ENCODE measurements at regions not wholly inside any gene's neighbourhood (a gene's known extent, or its start where the extent isn't known, plus 50 kb on each side); places are given as distances from the start of the nearest gene placed in this dataset.

GRCh38 chr20:51305316-51306052 is 237.0 kb downstream of the NFATC2 start:
- Histone ChIP-seq H3K27me3 (ENCODE audit: insufficient read depth) (no peaks in the 10 kb centered on the region), H3K4me1 (ENCODE audit: control insufficient read depth in 1 of 2, insufficient read depth in 2 of 2, low read depth in 1 of 2, low read length in 1 of 2) (peaks cover 0 to 13% of the 10 kb centered on the region in 2 experiments; a peak in 1 of 4 replicates), H3K4me3 (ENCODE audit: low read depth in 2 of 2, low read length in 1 of 2) (no peak overlapping the region), H3K9me3 (peaks cover 6% of the 10 kb centered on the region; the same call in 1 of the 2 replicates), H3K27ac (ENCODE audit: low read depth in 2 of 2, low read length in 1 of 2) (no peak overlapping the region), H3K9me2 (no peaks in the 10 kb centered on the region), H2AFZ (ENCODE audit: low read depth) (no peak overlapping the region), H3K9ac (no peak overlapping the region), H3K36me3 (replicated peaks in 1 of 2; ENCODE audit: control insufficient read depth in 1 of 2, insufficient read depth in 2 of 2, low read length in 1 of 2) (no peaks in the 10 kb centered on the region), H3K4me2 (no peak overlapping the region), H4K20me1 (ENCODE audit: insufficient read depth) (no peaks in the 10 kb centered on the region), H3K79me2 (ENCODE audit: insufficient read depth) (no peaks in the 10 kb centered on the region), H3F3A (replicated peaks; ENCODE audit: insufficient read depth) (no peaks in the 10 kb centered on the region)
- ChIA-PET CTCF (interaction anchor here (0.6 to 10.0 kb wide), 32 partner anchors 9 to 824 kb away, joined by 3 to 452 read pairs (median 9); partner anchors contain the start of gene KCNG1), POLR2A (interaction anchor here (1.0 to 1.4 kb wide), 2 partner anchors 149 to 286 kb away, joined by 3 to 6 read pairs; no protein-coding TSS in a partner anchor)
- TF ChIP-seq TEAD4 (IDR thresholded peaks at IDR 0.05; ENCODE audit: borderline replicate concordance, insufficient read depth) (no peak), JUND (IDR thresholded peaks at IDR 0.05) (no peak), ELF1 (IDR thresholded peaks at IDR 0.05) (no peak), ZBTB33 (IDR thresholded peaks at IDR 0.05; ENCODE audit: borderline replicate concordance, low read depth) (no peak), MEF2A (IDR thresholded peaks at IDR 0.05; ENCODE audit: borderline replicate concordance, low read depth) (no peak), USF2 (IDR thresholded peaks at IDR 0.05; ENCODE audit: borderline replicate concordance, low read depth, low read length) (no peak), EP300 (IDR thresholded peaks at IDR 0.05; ENCODE audit: borderline replicate concordance in 1 of 2, low read depth in 1 of 2, low read length in 1 of 2) (no peak), FOXM1 (IDR thresholded peaks at IDR 0.05; ENCODE audit: low read depth) (no peak), NRF1 (IDR thresholded peaks at IDR 0.05; ENCODE audit: low read depth, low read length) (no peak), TAF1 (IDR thresholded peaks at IDR 0.05; ENCODE audit: borderline replicate concordance, low read depth, low read length) (no peak), RAD21 (IDR thresholded peaks at IDR 0.05; ENCODE audit: low read length) (no peak), NFIC (IDR thresholded peaks at IDR 0.05; ENCODE audit: borderline replicate concordance) (no peak), GABPA (IDR thresholded peaks at IDR 0.05; ENCODE audit: low read depth) (no peak), SMC3 (IDR thresholded peaks at IDR 0.05; ENCODE audit: low read depth, low read length) (no peak), POLR2AphosphoS5 (IDR thresholded peaks at IDR 0.05; ENCODE audit: low read depth, low read length) (no peak), CHD2 (IDR thresholded peaks at IDR 0.05; ENCODE audit: low read length, partially characterized antibody) (no peak), RCOR1 (IDR thresholded peaks at IDR 0.05; ENCODE audit: low read length) (no peak)
- no peak for DNase-seq
- WGBS (ENCODE audit: low lambda C conversion rate) = 42% methylated on average over 6 of the region's 6 CpGs

Measured in SK-N-SH (cell line).